Activated T-helper 9 cell treated with anti-CD3 and anti-CD28 coated beads, Interleukin-2, amount 50 U/mL, for 16 hours (primary cell): ENCODE measurements at regions not wholly inside any gene's neighbourhood (a gene's known extent, or its start where the extent isn't known, plus 50 kb on each side); places are given as distances from the start of the nearest gene placed in this dataset.
"Not testable (repeated sequence)": the region's sequence is repeated elsewhere in the genome, so short reads cannot be mapped to it uniquely, and the experiment has no call there.

Source experiments
- DNase-seq: peaks from one replicate; pipeline ENCODE4 v3.0.0-alpha.2; 2020; ENCODE audit warnings: low read depth

GRCh38 chr5:142259758-142260157 is 65.1 kb downstream of the SPRY4 start:
- no peak for DNase-seq

DNA sequence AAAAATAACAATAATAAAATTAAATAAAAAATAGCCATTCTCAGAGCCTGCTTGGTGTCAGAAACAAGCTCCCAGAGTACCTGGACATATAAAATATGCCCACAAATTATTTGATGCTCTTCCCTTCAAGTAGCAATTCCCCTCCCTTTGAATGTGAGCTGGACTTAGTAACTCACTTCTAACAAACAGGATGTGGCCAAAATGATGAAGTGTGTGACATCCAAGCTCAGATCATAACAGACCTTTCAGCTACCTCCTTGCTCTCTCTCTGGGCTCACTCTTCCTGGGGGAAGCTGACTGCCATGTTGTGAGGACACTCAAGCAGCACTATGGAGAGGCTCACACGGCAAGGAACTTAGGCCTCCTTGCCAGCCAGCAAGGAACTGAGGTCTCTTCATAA is 69.0 kb downstream of the SPRY4 start:
- DNase-seq: no peak

DNA sequence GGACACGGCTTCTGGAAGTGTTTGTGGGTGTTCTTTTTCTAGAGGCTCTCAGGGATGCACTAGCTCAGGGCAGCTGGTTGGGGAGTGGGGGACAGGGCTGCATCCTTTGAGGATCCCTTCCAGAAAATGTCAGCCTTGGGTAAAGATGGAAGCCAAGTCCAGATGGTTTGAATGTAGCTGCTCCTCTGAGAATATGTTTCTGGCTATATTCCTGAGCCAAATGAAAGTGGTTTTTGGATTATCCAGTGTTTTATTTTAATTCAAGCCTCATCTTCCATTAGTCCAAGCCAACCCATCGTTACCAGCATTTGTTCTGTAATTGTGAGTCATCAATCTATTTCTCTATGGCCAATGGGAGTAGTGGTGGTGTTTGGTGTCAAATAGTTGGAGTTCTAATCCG is 70.4 kb downstream of the SPRY4 start:
- no peak for DNase-seq

DNA sequence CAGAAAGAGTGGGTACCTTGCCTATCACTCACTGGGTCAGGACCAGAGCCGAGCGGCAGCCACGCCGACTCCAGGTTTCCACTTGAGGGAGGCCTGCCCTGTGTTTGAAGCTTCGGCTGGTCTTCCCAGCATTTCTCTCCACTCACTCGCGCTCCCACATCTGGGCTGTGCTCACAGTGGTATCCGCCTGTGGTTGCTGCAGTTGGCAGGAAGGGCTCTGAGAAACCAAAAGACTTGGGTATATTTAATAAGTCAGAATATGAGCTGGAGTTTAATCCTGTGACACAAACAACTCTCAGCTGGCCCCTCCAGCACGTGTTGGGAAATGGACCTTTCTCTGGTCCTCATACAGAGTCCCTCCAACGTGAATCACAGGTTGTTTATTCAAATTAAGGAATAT is 70.9 kb downstream of the SPRY4 start:
- no peak for DNase-seq

DNA sequence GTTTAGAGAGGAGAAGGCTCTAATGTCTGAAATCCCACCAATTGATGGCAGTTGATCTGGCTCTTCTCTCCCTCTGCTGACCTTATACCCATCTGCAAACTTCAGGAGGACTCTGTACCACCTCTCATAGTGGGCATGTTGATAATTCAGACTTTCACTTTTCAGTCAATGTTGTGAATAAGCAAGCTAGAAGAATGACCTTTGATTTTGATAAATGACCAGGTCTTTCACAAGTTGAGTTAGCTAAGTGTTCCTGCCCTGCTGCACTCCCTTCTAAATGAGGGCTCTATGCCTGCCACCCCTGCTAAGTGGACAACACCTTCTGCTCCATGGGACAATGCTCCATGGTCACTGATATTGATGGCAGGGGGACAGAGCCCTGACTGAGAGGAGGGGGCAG is 74.7 kb downstream of the SPRY4 start:
- DNase-seq: no peak

DNA sequence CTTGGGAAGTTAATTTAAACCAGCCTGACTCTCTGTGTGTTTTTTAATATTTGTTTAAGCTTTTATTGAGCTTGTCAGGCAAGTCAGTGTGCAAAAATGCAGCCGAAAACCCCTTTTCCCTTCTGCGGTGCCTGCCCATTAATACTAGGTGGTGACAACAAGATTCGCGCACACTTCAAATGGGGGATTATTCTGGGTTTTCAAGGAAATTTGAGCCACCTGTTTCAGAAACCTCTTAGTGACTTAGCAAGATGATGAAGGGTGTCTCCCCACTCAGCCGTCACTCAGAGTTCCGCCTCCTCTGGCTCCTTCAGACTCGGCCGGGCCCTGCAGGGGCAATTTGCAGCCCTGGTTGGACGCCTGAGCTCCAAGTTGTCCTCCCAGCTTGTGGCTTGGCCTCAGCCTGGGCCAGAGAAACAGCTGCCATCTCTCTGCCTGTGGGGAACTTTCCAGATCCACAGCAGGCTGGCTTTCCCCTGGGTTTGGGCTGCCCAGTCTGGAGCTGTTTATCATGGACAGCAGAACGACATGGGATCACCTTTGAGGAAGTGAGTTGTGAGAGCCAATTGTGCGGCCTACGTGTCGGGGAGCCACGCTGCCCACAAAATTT is 75.9 kb downstream of the SPRY4 start:
- DNase-seq: no peak

DNA sequence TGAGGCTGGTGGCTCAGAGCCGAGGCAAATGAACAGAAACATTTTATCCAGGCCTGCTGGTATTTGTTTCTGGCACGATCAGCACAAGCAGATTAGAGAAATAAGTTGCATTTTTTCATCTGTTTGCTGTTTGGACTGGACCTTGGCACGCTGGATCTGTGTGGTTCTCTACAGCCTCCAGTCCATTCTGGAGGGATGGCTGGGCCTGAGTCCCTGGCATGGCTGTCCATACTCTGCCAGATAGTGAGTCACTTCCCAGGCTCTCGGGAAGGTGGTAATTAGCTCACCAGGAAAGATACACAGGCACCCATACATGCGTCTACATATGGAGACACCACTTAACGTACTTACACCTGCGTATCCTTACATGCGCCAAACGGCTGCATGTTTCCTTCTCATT is 78.6 kb downstream of the SPRY4 start:
- DNase-seq: no peak

DNA sequence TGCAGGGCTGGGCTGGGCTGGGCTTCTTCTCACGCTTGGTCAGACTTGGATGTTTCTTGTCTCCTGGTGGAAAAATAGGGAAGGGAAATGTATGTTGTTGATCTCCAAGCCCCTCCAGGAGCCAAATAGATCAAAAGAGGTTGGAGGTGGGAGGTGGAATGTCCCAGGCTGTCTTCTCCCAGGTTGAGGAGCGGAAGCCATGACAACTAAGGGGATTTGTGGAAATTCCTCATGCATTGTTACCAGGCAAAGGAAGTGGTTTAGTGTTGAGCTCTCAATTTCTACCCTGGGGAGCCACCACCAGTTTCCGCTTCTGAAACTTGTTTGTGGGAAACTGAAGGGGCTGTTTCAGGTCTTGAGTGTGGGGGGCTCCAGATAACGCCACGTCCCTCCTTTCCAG is 79.0 kb downstream of the SPRY4 start:
- DNase-seq: no peak

DNA sequence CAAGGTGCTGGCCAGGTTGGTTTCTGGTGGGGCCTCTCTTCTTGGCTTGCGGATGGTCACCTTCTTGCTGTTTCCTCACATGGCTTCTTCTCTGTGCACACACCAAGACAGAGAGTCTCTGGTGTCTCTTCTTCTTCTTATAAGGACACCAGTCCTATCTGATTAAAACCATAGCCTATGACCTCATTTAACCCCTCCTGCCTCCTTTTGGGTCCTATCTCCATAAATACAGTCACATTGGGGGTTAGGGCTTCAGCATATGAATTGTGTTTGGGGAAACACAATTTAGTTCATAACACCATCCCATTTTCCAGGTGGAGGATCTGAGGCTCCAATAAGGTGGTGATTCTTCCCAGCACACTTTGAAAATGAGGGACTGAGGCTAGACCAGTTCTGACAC is 80.4 kb downstream of the SPRY4 start:
- no peak for DNase-seq

DNA sequence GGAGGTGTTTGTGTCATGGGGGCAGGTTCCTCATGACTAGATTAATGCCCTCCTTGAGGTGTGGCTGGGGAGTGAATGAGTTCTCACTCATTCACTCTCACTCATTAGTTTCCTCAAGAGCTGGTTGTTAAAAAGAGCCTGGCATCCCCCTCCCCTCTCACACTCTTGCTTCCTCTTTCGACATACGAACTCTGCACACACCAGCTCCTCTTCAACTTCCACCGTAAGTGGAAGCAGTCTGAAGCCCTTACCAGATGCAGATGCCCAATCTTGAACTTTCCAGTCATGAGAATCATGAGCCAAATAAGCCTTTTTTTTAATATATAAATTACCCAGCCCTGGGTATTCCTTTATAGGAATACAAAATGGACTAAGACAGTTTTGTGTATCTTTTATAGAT is 82.5 kb downstream of the SPRY4 start:
- DNase-seq: no peak

GRCh38 chr5:142239394-142240159 is 85.2 kb downstream of the SPRY4 start:
- DNase-seq: no peak

GRCh38 chr5:142237707-142238106 is 87.1 kb downstream of the SPRY4 start:
- DNase-seq: no peak

DNA sequence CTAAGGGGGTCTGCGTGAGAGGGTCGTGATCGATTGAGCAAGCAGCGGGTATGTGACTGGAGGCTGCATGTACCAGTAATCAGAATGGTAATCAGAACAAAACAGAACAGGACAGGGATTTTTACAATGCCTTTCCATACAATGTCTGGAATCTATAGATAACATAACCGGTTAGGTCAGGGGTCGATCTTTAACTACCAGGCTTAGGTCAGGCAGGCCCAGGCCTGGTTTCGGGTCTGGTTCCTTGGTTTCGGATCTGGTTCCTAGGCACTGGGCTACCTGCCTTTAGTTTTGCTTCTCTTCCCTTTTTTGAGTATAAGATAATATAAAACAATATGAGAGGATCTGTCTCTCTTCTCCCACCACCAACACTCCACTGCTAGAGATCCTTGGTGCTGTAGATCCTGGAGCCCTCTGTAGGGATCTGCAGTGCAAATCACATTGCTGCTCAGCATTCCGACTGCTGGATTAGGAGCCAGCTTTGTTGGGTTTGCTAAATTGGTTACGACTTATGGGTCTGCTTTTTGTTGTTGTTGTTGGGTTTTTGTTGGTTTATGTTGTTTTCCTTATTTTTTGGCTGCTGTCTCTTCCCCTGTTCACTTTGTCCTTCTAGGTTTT is 88.0 kb downstream of the SPRY4 start:
- DNase-seq: not testable (repeated sequence)

- no peak for DNase-seq
Measured at GRCh38 chr5:142235870-142236672, 88.8 kb downstream of the SPRY4 start.

DNA sequence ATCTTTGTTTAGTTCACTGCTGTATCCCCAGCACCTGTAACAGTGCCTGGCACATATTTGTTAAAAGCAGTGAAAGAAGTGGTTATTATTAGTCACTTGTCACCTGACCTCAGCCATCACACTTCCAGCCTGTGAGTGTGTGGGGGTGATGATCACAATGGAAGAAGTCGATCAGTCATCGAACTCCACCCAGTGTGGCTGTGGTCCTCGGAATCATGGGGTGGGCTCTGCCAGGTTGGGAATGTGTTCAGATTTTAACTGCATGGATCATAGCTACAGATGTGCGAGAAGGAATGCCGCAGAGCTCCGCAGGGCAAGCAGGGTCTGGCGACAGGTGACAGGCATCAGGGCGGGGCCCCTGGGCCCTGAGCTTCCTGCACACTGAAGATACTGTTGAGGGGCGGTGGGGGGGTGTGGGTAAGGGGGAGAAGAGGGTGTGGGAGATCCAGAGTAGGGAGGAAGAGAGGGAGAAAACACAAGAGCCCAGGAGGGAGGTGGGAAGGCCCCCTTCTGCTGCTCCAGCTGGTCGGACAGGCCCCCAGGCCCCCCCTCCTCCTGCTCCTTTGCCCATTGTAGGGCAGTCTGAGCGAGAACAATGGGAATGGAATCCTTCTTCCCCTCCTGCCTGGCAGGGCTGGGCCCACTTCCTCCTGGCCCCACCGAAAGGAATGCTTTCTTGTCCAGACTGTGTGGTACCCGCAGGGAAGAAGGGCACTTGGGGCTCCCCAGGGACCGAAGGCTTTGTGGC is 89.6 kb downstream of the SPRY4 start:
- DNase-seq: peak; percentile 3

DNA sequence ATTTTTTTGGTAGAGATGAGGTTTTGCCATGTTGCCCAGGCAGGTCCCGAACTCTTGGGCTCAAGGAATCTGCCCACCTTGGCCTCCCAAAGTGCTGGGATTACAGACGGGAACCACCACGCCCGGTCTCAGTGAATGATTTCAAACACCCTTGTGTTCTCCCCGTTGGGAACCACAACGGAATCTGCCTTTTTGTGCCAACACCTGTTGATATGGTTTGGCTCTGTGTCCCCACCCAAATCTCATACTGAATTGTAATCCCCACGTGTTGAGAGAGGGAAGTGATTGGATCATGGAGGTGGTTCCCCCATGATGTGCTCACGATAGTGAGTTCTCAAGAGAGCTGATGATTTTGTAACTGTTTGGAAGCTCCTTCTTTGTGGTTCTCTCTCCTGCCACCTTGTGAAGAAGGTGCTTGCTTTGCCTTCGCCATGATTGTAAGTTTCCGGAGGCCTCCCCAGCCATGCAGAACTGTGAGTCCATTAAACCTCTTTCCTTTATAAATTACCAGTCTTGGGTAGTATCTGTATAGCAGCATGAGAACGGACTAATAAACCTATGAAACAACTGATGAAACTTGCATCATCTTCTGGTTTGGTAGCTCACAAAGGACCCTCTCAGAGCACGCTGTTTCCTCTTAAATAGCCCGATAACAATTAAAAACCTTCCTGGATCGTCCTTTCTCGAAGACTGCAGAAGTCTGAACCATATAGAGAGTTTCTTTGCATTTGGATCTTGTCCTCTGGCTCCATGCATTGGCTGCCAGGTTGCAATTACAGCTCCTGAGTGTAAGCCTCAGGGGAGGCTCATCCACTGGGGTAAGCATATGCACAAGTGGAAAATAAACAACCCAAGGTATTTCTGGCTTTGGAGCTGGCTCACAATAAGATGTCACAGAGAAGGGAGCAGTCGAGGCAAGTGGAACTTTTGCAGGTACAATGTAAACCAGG is 91.5 kb downstream of the SPRY4 start:
- no peak for DNase-seq

DNA sequence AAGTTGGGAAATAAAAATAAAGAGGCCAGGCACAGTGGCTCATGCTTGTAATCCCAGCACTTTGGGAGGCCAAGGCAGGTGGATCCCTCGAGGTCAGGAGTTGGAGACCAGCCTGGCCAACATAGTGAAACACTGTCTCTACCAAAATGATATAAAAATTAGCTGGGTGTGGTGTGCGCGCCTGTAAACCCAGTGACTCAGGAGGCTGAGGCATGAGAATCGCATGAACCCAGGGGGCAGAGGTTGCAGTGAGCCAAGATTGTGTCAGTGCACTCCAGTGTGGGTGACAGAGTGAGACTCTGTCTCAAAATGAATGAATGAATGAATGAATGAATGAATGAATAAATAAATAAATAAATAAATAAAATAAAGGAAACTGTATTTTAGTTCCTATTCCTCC is 93.9 kb downstream of the SPRY4 start:
- DNase-seq: not testable (repeated sequence)

DNA sequence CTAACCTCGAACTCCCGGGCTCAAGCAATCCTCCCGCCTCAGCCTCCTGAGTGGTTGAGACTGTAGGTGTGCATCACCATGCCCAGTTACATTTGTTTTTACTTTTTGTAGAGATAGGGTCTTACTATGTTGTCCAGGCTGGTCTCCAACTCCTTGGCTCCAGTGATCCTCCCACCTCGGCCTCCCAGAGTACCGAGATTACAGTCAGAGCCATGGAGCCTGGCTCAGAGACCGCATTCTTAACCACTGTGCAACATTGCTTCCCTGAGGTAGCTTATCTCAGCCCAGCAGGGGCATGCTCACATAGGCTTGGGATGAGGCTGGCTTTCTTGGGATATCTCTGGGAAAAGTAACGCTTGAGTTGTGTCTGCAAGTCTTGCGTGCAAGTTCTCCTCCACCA is 99.7 kb downstream of the SPRY4 start:
- no peak for DNase-seq

DNA sequence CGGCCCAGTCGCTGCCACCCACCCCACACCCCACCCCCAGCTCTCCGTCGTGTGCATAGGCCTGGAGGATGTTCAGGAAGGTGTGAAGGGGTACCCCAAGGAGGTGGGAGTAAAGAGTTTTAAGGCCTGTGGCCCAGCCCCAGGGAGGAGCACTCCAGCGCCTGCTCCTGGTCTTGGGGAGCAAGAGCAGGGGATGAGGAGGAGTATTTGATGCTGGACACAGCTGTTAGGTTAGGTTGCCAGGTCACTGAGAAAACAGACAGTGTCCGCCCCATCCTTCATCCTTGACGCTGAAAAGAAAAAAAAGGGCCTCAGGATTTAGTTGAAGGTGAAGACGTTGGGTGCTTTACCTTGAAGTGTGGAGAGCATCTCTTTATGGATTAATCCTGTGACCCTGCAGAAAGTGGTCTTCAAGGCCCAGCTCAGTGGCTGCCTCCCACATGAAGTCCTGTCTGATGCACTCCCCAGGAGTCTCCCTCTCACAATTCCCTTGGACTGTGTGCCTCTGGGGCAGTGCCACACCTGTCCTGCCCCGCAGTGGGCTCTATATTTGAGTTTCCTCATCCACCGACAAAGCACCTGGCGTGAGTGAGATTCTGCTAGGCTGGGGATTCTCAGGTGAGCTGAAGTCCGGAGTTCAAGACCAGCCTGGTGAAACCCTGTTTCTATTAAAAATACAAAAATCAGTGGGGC is 101.8 kb downstream of the SPRY4 start:
- no peak for DNase-seq

DNA sequence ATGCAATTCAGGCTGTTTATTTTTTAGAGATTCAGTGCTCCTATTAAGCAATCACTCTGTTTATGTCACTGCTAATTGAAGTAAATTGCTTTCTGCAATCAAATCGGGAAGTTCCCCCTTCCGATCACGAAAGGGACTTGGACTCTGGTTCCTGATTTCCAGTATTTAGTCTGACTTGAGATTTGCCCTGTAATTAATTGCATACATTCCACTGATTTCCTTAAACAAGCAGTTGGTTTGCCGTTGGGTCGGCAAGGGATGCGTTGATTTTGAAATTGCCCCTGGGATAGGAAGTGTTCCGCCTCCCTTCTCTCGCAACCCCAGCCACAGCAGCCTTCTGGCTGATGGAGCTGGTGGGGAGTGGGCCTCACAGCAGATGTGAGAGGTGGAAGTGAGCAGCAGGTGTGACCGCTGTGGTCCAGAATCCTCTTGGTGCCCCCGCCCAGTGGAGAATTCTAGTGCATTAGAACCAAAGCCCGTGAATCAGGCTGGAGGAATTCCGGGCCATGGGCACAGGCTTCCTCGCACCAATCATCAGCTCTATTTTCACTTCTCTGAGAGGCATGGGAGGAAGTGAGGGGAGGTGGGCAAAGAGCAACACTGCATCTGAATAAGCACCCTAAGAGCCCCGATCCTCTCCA is 102.5 kb downstream of the SPRY4 start:
- DNase-seq: no peak
